ENCODE measurements at regions not wholly inside any gene's neighbourhood (a gene's known extent, or its start where the extent isn't known, plus 50 kb on each side); places are given as distances from the start of the nearest gene placed in this dataset.

- H3K9ac ChIP-seq (ENCODE audit: low read length), result no peak overlapping the region
- no peak for ATAC-seq
- H3K27ac ChIP-seq (ENCODE audit: low read depth, low read length), result no peak overlapping the region
These were observed 1464.7 kb upstream of the ZEB2 start for GRCh38 chr2:145984580-145984979.

More at GRCh38 chr2:145984580-145984979, 1464.7 kb upstream of the ZEB2 start:
- RAD21 ChIA-PET (ENCODE audit: low non-redundant PET in 1 of 2, low total read pairs in 2 of 2, uncharacterized antibody in 2 of 2, unreplicated experiment in 2 of 2), result no interaction called here
- BruUV-seq (replicated peaks), result no TSS peak
- Histone ChIP-seq H3K79me2 (ENCODE audit: insufficient read depth, low read length) (no peaks in the 10 kb centered on the region), H3K36me3 (ENCODE audit: control insufficient read depth in 1 of 2, insufficient read depth in 2 of 2, low read length in 2 of 2) (no peaks in the 10 kb centered on the region), H3K4me3 (replicated peaks in 1 of 2; ENCODE audit: low read depth in 1 of 2, low read length in 2 of 2) (no peak overlapping the region), H3K27me3 (ENCODE audit: insufficient read depth, low read length) (no peaks in the 10 kb centered on the region), H2AFZ (ENCODE audit: low read depth, low read length, poor library complexity, severe bottlenecking) (no peak overlapping the region), H4K20me1 (ENCODE audit: insufficient read depth) (no peaks in the 10 kb centered on the region), H3K9me2 (ENCODE audit: insufficient read depth) (no peaks in the 10 kb centered on the region), H3K4me2 (ENCODE audit: low read length) (peak overlapping the region; percentile 4; the same call in 1 of the 2 replicates), H3K4me1 (ENCODE audit: control insufficient read depth in 1 of 2, insufficient read depth in 2 of 2, low read length in 2 of 2) (peaks cover 3 to 7% of the 10 kb centered on the region in 2 experiments; a peak in 3 of 4 replicates), H3K9me3 (ENCODE audit: control insufficient read depth in 1 of 2, insufficient read depth in 1 of 2, low read depth in 1 of 2, low read length in 2 of 2) (no peaks in the 10 kb centered on the region)
- DNase-seq (ENCODE audit: low read depth, low spot score), result peak; percentile 31
- intact Hi-C loops (cut with micrococcal nuclease), result no loop called here
- TF ChIP-seq YY1 (IDR thresholded peaks at IDR 0.05; ENCODE audit: extremely low read depth, insufficient replicate concordance, low read depth, low read length), result no peak
- TF ChIP-seq CTCF (IDR thresholded peaks at IDR 0.05 in 2 of 3, conservative IDR thresholded peaks at IDR 0.05 in 1 of 3; ENCODE audit: borderline replicate concordance in 1 of 3, insufficient read depth in 1 of 3, low read depth in 2 of 3, low read length in 2 of 3), result no peak
- peak; percentile 36; the same call in 1 of the 2 replicates for TF ChIP-seq FOSL1 (IDR thresholded peaks at IDR 0.05; ENCODE audit: low read depth)
- no peak for TF ChIP-seq TCF7L2 (IDR thresholded peaks at IDR 0.05; ENCODE audit: borderline replicate concordance, extremely low read depth, insufficient read depth, insufficient read length)
- no peak for TF ChIP-seq EZH2 (IDR thresholded peaks at IDR 0.05)
- TF ChIP-seq POLR2A (IDR thresholded peaks at IDR 0.05; ENCODE audit: borderline replicate concordance, extremely low read depth, insufficient read depth, insufficient read length), result no peak
- TF ChIP-seq SRF (IDR thresholded peaks at IDR 0.05; ENCODE audit: low read depth), result no peak
- no peak for TF ChIP-seq EZH2phosphoT487 (IDR thresholded peaks at IDR 0.05; ENCODE audit: borderline replicate concordance)
- TF ChIP-seq MAX (IDR thresholded peaks at IDR 0.05), result no peak
- no peak for TF ChIP-seq ZBTB33 (IDR thresholded peaks at IDR 0.05; ENCODE audit: extremely low read depth, insufficient replicate concordance, low read length)
- TF ChIP-seq SIN3A (IDR thresholded peaks at IDR 0.05; ENCODE audit: low read depth), result no peak
- no peak for TF ChIP-seq EGR1 (IDR thresholded peaks at IDR 0.05; ENCODE audit: low read depth)
- no peak for TF ChIP-seq ATF3 (IDR thresholded peaks at IDR 0.05)
- no peak for TF ChIP-seq REST (IDR thresholded peaks at IDR 0.05; ENCODE audit: low read depth)
- TF ChIP-seq ZFX (IDR thresholded peaks at IDR 0.05), result no peak
- peak; percentile 27; the same call in 1 of the 2 replicates for TF ChIP-seq CEBPB (IDR thresholded peaks at IDR 0.05; ENCODE audit: low read depth)
- no peak for TF ChIP-seq JUND (IDR thresholded peaks at IDR 0.05)
- no peak for TF ChIP-seq ZNF274 (IDR thresholded peaks at IDR 0.05; ENCODE audit: low read depth, low read length)
- CTCF ChIA-PET, result no interaction called here
- POLR2A ChIA-PET, result no interaction called here
